Parathyroid adenoma (tissue), 2 donors: ENCODE measurements at regions not wholly inside any gene's neighbourhood (a gene's known extent, or its start where the extent isn't known, plus 50 kb on each side); places are given as distances from the start of the nearest gene placed in this dataset.

Experiments used
- H2AFZ ChIP-seq: fragments of 300-600 bp; sonication (generic); one replicate; pipeline ENCODE4 v1.7.0; 2017; ENCODE audit warnings: antibody characterized with exemption, mild to moderate bottlenecking
- H3K27ac ChIP-seq: fragments of 300-600 bp; sonication (generic); one replicate; pipeline ENCODE4 v1.7.0; 2017
- H3K27me3 ChIP-seq: fragments of 300-600 bp; sonication (generic); one replicate; pipeline ENCODE4 v1.7.0; 2017; ENCODE audit warnings: low read length; ENCODE audit not compliant: control insufficient read depth, insufficient read depth
- H3K36me3 ChIP-seq: fragments of 300-600 bp; sonication (generic); one replicate; pipeline ENCODE4 v1.7.0; 2017; ENCODE audit warnings: low read length; ENCODE audit not compliant: control insufficient read depth, insufficient read depth
- H3K4me1 ChIP-seq: fragments of 300-600 bp; sonication (generic); one replicate; pipeline ENCODE4 v1.7.0; 2017; ENCODE audit warnings: control low read depth
- H3K4me2 ChIP-seq: fragments of 300-600 bp; sonication (generic); one replicate; pipeline ENCODE4 v1.7.0; 2017; ENCODE audit warnings: low read length
- H3K4me3 ChIP-seq: fragments of 300-600 bp; sonication (generic); one replicate; pipeline ENCODE4 v1.7.0; 2017; ENCODE audit warnings: low read depth, low read length
- H3K79me2 ChIP-seq: fragments of 300-600 bp; sonication (generic); one replicate; pipeline ENCODE4 v1.7.0; 2017; ENCODE audit warnings: control low read depth
- H3K9ac ChIP-seq: fragments of 300-600 bp; sonication (generic); one replicate; pipeline ENCODE4 v1.7.0; 2017; ENCODE audit warnings: mild to moderate bottlenecking
- H3K9me3 ChIP-seq: fragments of 300-600 bp; sonication (generic); one replicate; pipeline ENCODE4 v1.7.0; 2017; ENCODE audit warnings: low read length; ENCODE audit not compliant: control insufficient read depth
- CTCF ChIP-seq: fragments of 300-600 bp; sonication (generic); IDR thresholded peaks from one replicate; pipeline ENCODE4 v1.7.0; 2017; ENCODE audit warnings: antibody characterized with exemption, mild to moderate bottlenecking
- donor health status: primary hyperparathyroidism.

GRCh38 chr3:188979669-188980310, 192.0 kb upstream of the TPRG1 start:
- Histone ChIP-seq H3K36me3 (no peaks in the 10 kb centered on the region), H3K27me3 (no peaks in the 10 kb centered on the region), H2AFZ (no peak overlapping the region), H3K79me2 (no peaks in the 10 kb centered on the region), H3K4me1 (no peaks in the 10 kb centered on the region), H3K9me3 (no peaks in the 10 kb centered on the region), H3K9ac (no peak overlapping the region), H3K27ac (no peak overlapping the region), H3K4me3 (no peak overlapping the region), H3K4me2 (no peak overlapping the region)
- no peak for TF ChIP-seq CTCF

GRCh38 chr3:188993181-188993580, 178.6 kb upstream of the TPRG1 start:
- Histone ChIP-seq H3K4me3 (no peak overlapping the region), H3K4me2 (no peak overlapping the region), H3K4me1 (no peaks in the 10 kb centered on the region), H3K27me3 (no peaks in the 10 kb centered on the region), H3K79me2 (no peaks in the 10 kb centered on the region), H3K9ac (no peak overlapping the region), H3K36me3 (no peaks in the 10 kb centered on the region), H3K27ac (no peak overlapping the region), H2AFZ (no peak overlapping the region), H3K9me3 (no peaks in the 10 kb centered on the region)
- no peak for TF ChIP-seq CTCF

- H3K79me2 ChIP-seq, result no peaks in the 10 kb centered on the region
- no peaks in the 10 kb centered on the region for H3K9me3 ChIP-seq
- H3K4me1 ChIP-seq, result no peaks in the 10 kb centered on the region
- no peak overlapping the region for H3K9ac ChIP-seq
- H3K4me2 ChIP-seq, result no peak overlapping the region
- H3K4me3 ChIP-seq, result no peak overlapping the region
- H2AFZ ChIP-seq, result no peak overlapping the region
- no peaks in the 10 kb centered on the region for H3K27me3 ChIP-seq
- H3K36me3 ChIP-seq, result no peaks in the 10 kb centered on the region
- no peak overlapping the region for H3K27ac ChIP-seq
- TF ChIP-seq CTCF, result no peak
Measured at GRCh38 chr3:189001559-189001958, 170.2 kb upstream of the TPRG1 start.

- H3K36me3 ChIP-seq, result no peaks in the 10 kb centered on the region
- no peak overlapping the region for H3K27ac ChIP-seq
- no peak overlapping the region for H3K4me2 ChIP-seq
- H3K4me1 ChIP-seq, result no peaks in the 10 kb centered on the region
- no peaks in the 10 kb centered on the region for H3K9me3 ChIP-seq
- H3K79me2 ChIP-seq, result no peaks in the 10 kb centered on the region
- no peak overlapping the region for H3K4me3 ChIP-seq
- no peaks in the 10 kb centered on the region for H3K27me3 ChIP-seq
- H2AFZ ChIP-seq, result no peak overlapping the region
- TF ChIP-seq CTCF, result no peak
- H3K9ac ChIP-seq, result no peak overlapping the region
Measured at GRCh38 chr3:189003410-189003809, 168.4 kb upstream of the TPRG1 start.

GRCh38 chr3:189013224-189013888, 158.4 kb upstream of the TPRG1 start:
- TF ChIP-seq CTCF, result no peak
- no peaks in the 10 kb centered on the region for H3K9me3 ChIP-seq
- H3K4me2 ChIP-seq, result no peak overlapping the region
- no peaks in the 10 kb centered on the region for H3K27me3 ChIP-seq
- no peaks in the 10 kb centered on the region for H3K79me2 ChIP-seq
- H3K9ac ChIP-seq, result no peak overlapping the region
- H3K4me3 ChIP-seq, result no peak overlapping the region
- H3K4me1 ChIP-seq, result no peaks in the 10 kb centered on the region
- no peak overlapping the region for H2AFZ ChIP-seq
- H3K27ac ChIP-seq, result no peak overlapping the region
- H3K36me3 ChIP-seq, result no peaks in the 10 kb centered on the region
